OCI-LY7 (cell line): ENCODE measurements at regions not wholly inside any gene's neighbourhood (a gene's known extent, or its start where the extent isn't known, plus 50 kb on each side); places are given as distances from the start of the nearest gene placed in this dataset.
"Not testable (repeated sequence)": the region's sequence is repeated elsewhere in the genome, so short reads cannot be mapped to it uniquely, and the experiment has no call there.

Experiments used
- BruUV-seq: library from RNA; stranded (reverse); fragments of 400-500 nt; replicated peaks from 2 replicates; lab custom pipeline; 2021; lab: Mats Ljungman, UMichigan
- CTCF ChIA-PET: fragments of 300-600 bp; sonication (Branson Sonifier 250); formaldehyde crosslinking; loops from one replicate; lab custom pipeline; 2022; ENCODE audit warnings: antibody characterized with exemption; ENCODE audit not compliant: unreplicated experiment; lab: Charles Lee
- POLR2A ChIA-PET: fragments of 300-600 bp; sonication (Branson Sonifier 250); formaldehyde crosslinking; loops from one replicate; lab custom pipeline; 2022; ENCODE audit warnings: antibody characterized with exemption; lab: Charles Lee
- DNase-seq: peaks from one replicate; pipeline ENCODE4 v3.0.0-alpha.2; 2015; ENCODE audit warnings: low spot score
- H2AFZ ChIP-seq: fragments of 200-600 bp; sonication (generic), shearing (Covaris generic); 2 replicates; pipeline ENCODE4 v1.6.1; 2014; ENCODE audit warnings: mild to moderate bottlenecking, antibody characterized with exemption, low read length, moderate library complexity
- H3K27ac ChIP-seq: fragments of 200-600 bp; sonication (generic); 2 replicates; pipeline ENCODE4 v1.5.1; 2014; ENCODE audit warnings: mixed run types, low read depth, mild to moderate bottlenecking, moderate library complexity, low read length, inconsistent platforms; ENCODE audit not compliant: poor library complexity, severe bottlenecking
- H3K36me3 ChIP-seq: fragments of 200-600 bp; sonication (generic); 2 replicates; pipeline ENCODE4 v1.6.1; 2014; ENCODE audit warnings: mild to moderate bottlenecking, antibody characterized with exemption, low read length, moderate library complexity, mixed read lengths; ENCODE audit not compliant: insufficient read depth
- H3K4me1 ChIP-seq: fragments of 200-600 bp; sonication (generic); 2 replicates; pipeline ENCODE4 v1.5.1; 2014; ENCODE audit warnings: mild to moderate bottlenecking, low read length; ENCODE audit not compliant: insufficient read depth, poor library complexity, severe bottlenecking
- H3K4me2 ChIP-seq: fragments of 200-600 bp; sonication (generic); 2 replicates; pipeline ENCODE4 v1.6.1; 2014; ENCODE audit warnings: mild to moderate bottlenecking, low read length
- H3K4me3 ChIP-seq: fragments of 200-600 bp; sonication (generic); 2 replicates; pipeline ENCODE4 v1.5.1; 2014; ENCODE audit warnings: mild to moderate bottlenecking, low read depth, low read length; ENCODE audit not compliant: poor library complexity, severe bottlenecking
- H3K79me2 ChIP-seq: fragments of 200-600 bp; sonication (generic); 2 replicates; pipeline ENCODE4 v1.6.1; 2016; ENCODE audit warnings: low read depth, mild to moderate bottlenecking, low read length, moderate library complexity, mixed read lengths; ENCODE audit not compliant: insufficient read depth
- H3K9me2 ChIP-seq: fragments of 200-600 bp; sonication (generic); 2 replicates; pipeline ENCODE4 v1.6.1; 2016; ENCODE audit warnings: mild to moderate bottlenecking, low read length, mixed read lengths; ENCODE audit not compliant: insufficient read depth
- H3K9me3 ChIP-seq: fragments of 200-600 bp; sonication (generic); 2 replicates; pipeline ENCODE4 v1.6.1; 2014; ENCODE audit warnings: mild to moderate bottlenecking, mixed run types, low read length, mixed read lengths
- H4K20me1 ChIP-seq: fragments of 200-600 bp; sonication (generic); 2 replicates; pipeline ENCODE4 v1.6.1; 2014; ENCODE audit warnings: mild to moderate bottlenecking, antibody characterized with exemption, low read length, moderate library complexity, mixed read lengths; ENCODE audit not compliant: insufficient read depth
- EZH2phosphoT487 ChIP-seq: fragments of 200-600 bp; sonication (generic); IDR thresholded peaks from 2 replicates; pipeline ENCODE4 v1.6.1; 2018; ENCODE audit warnings: low read depth, borderline replicate concordance, mild to moderate bottlenecking, mixed run types, antibody characterized with exemption, low read length, moderate library complexity, mixed read lengths
- intact Hi-C: fragments of 100-400 bp; cut with micrococcal nuclease; formaldehyde crosslinking; loops from one replicate; pipeline ENCODE4 v1.10.0; 2022; ENCODE audit not compliant: unreplicated experiment
- TF ChIP-seq, protein P1 (sequence below): fragments of 200-600 bp; sonication (generic); conservative IDR thresholded peaks from 2 replicates; pipeline ENCODE4 v1.5.1; 2014; ENCODE audit warnings: mild to moderate bottlenecking, antibody characterized with exemption, low read length, moderate library complexity, mixed read lengths

DNA sequence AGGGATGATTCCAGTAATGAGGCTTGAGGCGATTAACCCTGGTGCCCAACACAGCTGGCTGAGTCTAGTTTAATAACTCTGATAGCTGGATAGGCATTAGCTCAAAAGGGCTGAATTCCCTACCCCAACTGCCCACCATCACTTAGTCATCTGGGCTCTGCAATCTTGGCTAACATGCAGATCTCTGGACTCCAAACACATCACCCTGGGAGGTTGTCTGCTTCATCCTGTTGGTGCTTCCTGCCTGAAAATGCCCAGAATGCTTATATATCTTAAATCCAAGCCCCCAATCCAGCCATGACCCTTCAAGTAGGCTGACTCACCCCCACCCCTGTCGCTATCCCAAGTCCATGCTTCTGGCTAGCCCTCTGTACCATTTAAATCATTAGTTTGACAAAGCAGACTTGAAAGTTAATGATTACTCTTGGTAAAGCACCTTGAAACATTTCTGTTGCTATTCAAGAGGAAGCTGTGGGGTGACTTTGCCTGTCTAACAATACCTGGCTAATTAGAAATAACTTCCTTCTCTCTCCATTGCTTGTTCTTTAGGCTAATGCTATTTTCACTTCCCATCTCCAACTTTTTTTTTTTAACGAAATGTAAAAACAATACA is 107.0 kb upstream of the RORA start:
- ChIA-PET CTCF (no interaction called here), POLR2A (interaction anchor here (0.7 kb wide), 1 partner anchor 16 kb away, joined by 3 read pairs; no protein-coding TSS in a partner anchor)
- no peak for DNase-seq
- H3K36me3 ChIP-seq = no peaks in the 10 kb centered on the region
- no peak overlapping the region for H3K27ac ChIP-seq
- H2AFZ ChIP-seq = no peak overlapping the region
- BruUV-seq = no TSS peak
- no peaks in the 10 kb centered on the region for H3K9me2 ChIP-seq
- intact Hi-C loops = no loop called here
- no peaks in the 10 kb centered on the region for H3K4me1 ChIP-seq
- no peak for TF ChIP-seq EZH2phosphoT487
- TF ChIP-seq, protein P1, sequence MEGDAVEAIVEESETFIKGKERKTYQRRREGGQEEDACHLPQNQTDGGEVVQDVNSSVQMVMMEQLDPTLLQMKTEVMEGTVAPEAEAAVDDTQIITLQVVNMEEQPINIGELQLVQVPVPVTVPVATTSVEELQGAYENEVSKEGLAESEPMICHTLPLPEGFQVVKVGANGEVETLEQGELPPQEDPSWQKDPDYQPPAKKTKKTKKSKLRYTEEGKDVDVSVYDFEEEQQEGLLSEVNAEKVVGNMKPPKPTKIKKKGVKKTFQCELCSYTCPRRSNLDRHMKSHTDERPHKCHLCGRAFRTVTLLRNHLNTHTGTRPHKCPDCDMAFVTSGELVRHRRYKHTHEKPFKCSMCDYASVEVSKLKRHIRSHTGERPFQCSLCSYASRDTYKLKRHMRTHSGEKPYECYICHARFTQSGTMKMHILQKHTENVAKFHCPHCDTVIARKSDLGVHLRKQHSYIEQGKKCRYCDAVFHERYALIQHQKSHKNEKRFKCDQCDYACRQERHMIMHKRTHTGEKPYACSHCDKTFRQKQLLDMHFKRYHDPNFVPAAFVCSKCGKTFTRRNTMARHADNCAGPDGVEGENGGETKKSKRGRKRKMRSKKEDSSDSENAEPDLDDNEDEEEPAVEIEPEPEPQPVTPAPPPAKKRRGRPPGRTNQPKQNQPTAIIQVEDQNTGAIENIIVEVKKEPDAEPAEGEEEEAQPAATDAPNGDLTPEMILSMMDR = no peak
- H4K20me1 ChIP-seq = no peaks in the 10 kb centered on the region
- no peaks in the 10 kb centered on the region for H3K79me2 ChIP-seq
- H3K4me3 ChIP-seq = no peak overlapping the region
- H3K4me2 ChIP-seq = no peak overlapping the region
- H3K9me3 ChIP-seq = no peaks in the 10 kb centered on the region

DNA sequence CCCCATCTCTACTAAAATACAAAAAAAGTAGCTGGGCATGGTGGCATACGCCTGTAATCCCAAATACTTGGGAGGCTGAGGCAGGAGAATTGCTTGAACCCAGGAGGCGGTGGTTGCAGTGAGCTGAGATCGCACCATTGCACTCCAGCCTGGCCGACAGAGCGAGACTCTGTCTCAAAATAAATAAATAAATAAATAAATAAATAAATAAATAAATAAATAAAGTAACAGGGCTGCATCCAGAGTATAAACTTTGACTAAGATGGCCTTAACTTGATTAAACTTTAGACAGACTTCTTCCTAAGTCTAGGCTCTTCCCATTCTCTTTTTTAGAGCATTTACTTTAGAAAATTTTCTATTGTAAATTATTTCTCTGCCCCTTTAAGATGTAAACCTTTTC is 105.6 kb upstream of the RORA start:
- intact Hi-C loops, H3K4me1 ChIP-seq, POLR2A ChIA-PET, H3K9me3 ChIP-seq, H3K79me2 ChIP-seq, H3K27ac ChIP-seq, DNase-seq, H3K9me2 ChIP-seq, H3K36me3 ChIP-seq, H3K4me2 ChIP-seq, H2AFZ ChIP-seq, H4K20me1 ChIP-seq, CTCF ChIA-PET, BruUV-seq, H3K4me3 ChIP-seq: not testable (repeated sequence)

DNA sequence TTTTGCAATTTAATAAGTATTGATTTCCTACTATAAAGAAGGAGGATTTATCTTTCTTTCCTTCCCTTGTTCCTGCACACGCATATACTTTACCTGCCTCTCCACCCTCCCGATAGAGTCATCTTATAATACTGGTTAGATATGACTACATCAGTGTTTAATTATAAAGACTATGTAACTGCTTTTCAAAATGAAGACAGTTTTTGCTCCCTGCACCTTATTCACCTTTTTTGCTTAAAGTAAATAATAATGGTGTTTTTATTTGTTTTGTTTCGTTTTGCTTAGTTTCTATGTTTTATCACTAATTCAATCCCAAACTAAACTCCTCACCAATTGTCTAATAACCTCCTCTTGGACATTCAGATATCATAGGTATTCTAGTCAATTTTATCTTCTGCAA is 101.9 kb upstream of the RORA start:
- no peaks in the 10 kb centered on the region for H3K36me3 ChIP-seq
- POLR2A ChIA-PET = interaction anchor here (0.6 kb wide), 1 partner anchor 1831 kb away, joined by 5 read pairs; no protein-coding TSS in a partner anchor
- H4K20me1 ChIP-seq = no peaks in the 10 kb centered on the region
- H3K4me3 ChIP-seq = no peak overlapping the region
- H3K27ac ChIP-seq = no peak overlapping the region
- H3K9me3 ChIP-seq = no peaks in the 10 kb centered on the region
- no peak overlapping the region for H3K4me2 ChIP-seq
- no TSS peak for BruUV-seq
- CTCF ChIA-PET = no interaction called here
- no peaks in the 10 kb centered on the region for H3K9me2 ChIP-seq
- intact Hi-C loops = no loop called here
- no peaks in the 10 kb centered on the region for H3K79me2 ChIP-seq
- no peak overlapping the region for H2AFZ ChIP-seq
- no peak for DNase-seq
- no peak for TF ChIP-seq EZH2phosphoT487
- TF ChIP-seq, protein P1 = no peak
- H3K4me1 ChIP-seq = no peaks in the 10 kb centered on the region
